Vagina (tissue), 2 donors: ENCODE measurements at regions not wholly inside any gene's neighbourhood (a gene's known extent, or its start where the extent isn't known, plus 50 kb on each side); places are given as distances from the start of the nearest gene placed in this dataset.

ENCODE experiments used
- DNase-seq, 2 donors: peaks; one replicate each; pipeline ENCODE4 v3.0.0-alpha.2; 2017; ENCODE audit errors: extremely low spot score in 2 of 2
- H3K27ac ChIP-seq: fragments of 200-600 bp; sonication (generic); one replicate; pipeline ENCODE4 v1.5.1; 2019
- H3K27me3 ChIP-seq: fragments of 200-600 bp; sonication (generic); one replicate; pipeline ENCODE4 v1.5.1; 2019
- H3K36me3 ChIP-seq, 2 donors: fragments of 200-600 bp; sonication (generic); one replicate each; pipeline ENCODE4 v1.5.1; 2017 to 2019
- H3K4me1 ChIP-seq: fragments of 200-600 bp; sonication (generic); one replicate; pipeline ENCODE4 v1.5.1; 2019
- H3K4me3 ChIP-seq, 2 donors: fragments of 200-600 bp; sonication (generic); 1 replicate in 1 of 2; 2 replicates in 1 of 2; pipeline ENCODE4 v1.5.1; 2016 to 2019
- H3K9me3 ChIP-seq: fragments of 200-600 bp; sonication (generic); one replicate; pipeline ENCODE4 v1.5.1; 2019
- POLR2A ChIP-seq, 2 donors: fragments of 450-650 bp; IDR thresholded peaks; one replicate each; pipeline ENCODE4 v1.6.1; 2017; ENCODE audit warnings: antibody characterized with exemption in 2 of 2, mild to moderate bottlenecking in 2 of 2, moderate library complexity in 2 of 2
- POLR2AphosphoS5 ChIP-seq, 2 donors: sonication (generic); formaldehyde crosslinking; IDR thresholded peaks; one replicate each; pipeline ENCODE4 v1.9.0; 2017; ENCODE audit warnings: antibody characterized with exemption in 2 of 2, mild to moderate bottlenecking in 2 of 2, low read depth in 1 of 2; ENCODE audit not compliant: insufficient read depth in 1 of 2
- intact Hi-C: fragments of 100-400 bp; cut with DNase I; formaldehyde crosslinking; loops from one replicate; pipeline ENCODE4 v1.15.1; 2023
- TF ChIP-seq, protein P1 (sequence below), 3 experiments: fragments of 450-650 bp in 2 of 3; fragments of 200-600 bp in 1 of 3; sonication (generic) in 1 of 3; IDR thresholded peaks; one replicate each; pipeline ENCODE4 v1.5.1; 2017 to 2019; ENCODE audit warnings: antibody characterized with exemption in 3 of 3, mild to moderate bottlenecking in 2 of 3, moderate library complexity in 2 of 3

DNA sequence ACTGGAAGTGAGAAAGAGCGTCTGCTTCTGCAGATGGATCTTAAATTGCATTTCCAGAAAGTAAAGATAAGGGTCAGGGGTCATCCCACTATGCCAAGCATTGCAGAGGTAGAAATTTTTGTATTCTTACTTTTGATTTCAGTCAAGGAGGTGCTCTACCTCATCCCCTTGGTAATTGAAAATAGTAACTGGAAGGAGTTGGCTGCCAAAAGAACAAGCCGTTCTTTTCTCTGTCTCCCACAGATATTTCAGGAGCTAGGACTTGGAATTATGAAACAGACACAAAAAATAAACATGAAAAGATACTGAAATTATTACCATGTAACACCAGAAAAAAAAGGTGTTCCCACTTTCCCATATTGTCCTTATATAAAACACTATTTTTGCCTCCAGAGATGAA lies 309.9 kb upstream of the UMPS start:
- H3K4me1 ChIP-seq, result no peaks in the 10 kb centered on the region
- H3K4me3 ChIP-seq, result no peak overlapping the region
- TF ChIP-seq POLR2AphosphoS5 (IDR thresholded peaks at IDR 0.05; ENCODE audit: insufficient read depth in 1 of 2, low read depth in 1 of 2), result no peak
- no peak for TF ChIP-seq POLR2A (IDR thresholded peaks at IDR 0.05)
- TF ChIP-seq, protein P1, sequence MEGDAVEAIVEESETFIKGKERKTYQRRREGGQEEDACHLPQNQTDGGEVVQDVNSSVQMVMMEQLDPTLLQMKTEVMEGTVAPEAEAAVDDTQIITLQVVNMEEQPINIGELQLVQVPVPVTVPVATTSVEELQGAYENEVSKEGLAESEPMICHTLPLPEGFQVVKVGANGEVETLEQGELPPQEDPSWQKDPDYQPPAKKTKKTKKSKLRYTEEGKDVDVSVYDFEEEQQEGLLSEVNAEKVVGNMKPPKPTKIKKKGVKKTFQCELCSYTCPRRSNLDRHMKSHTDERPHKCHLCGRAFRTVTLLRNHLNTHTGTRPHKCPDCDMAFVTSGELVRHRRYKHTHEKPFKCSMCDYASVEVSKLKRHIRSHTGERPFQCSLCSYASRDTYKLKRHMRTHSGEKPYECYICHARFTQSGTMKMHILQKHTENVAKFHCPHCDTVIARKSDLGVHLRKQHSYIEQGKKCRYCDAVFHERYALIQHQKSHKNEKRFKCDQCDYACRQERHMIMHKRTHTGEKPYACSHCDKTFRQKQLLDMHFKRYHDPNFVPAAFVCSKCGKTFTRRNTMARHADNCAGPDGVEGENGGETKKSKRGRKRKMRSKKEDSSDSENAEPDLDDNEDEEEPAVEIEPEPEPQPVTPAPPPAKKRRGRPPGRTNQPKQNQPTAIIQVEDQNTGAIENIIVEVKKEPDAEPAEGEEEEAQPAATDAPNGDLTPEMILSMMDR (IDR thresholded peaks at IDR 0.05), result no peak
- DNase-seq, result no peak
- no peaks in the 10 kb centered on the region for H3K27me3 ChIP-seq
- intact Hi-C loops, result no loop called here
- H3K36me3 ChIP-seq, result no peaks in the 10 kb centered on the region
- no peaks in the 10 kb centered on the region for H3K9me3 ChIP-seq
- no peak overlapping the region for H3K27ac ChIP-seq

DNA sequence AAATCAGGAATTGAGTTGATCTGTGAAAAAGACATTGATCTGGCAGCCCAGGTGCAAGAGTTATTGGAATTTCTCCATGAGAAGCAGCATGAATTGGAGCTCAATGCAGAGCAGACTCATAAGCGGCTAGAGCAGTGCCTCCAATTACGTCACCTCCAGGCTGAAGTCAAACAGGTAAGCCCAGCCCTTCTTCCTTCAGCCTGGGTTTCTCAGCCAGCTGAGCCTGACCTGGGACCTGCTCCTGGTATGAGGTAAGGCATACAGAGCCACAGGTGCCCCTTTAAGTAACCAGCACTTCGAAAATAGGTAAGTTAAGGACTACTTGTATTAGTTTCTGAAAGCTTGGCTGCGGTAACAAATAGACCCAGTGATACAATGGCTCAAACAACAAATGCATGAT lies 307.4 kb upstream of the UMPS start:
- H3K27me3 ChIP-seq, result no peaks in the 10 kb centered on the region
- no peaks in the 10 kb centered on the region for H3K9me3 ChIP-seq
- DNase-seq, result no peak
- H3K4me1 ChIP-seq, result no peaks in the 10 kb centered on the region
- H3K36me3 ChIP-seq, result no peaks in the 10 kb centered on the region
- H3K4me3 ChIP-seq, result no peak overlapping the region
- intact Hi-C loops, result no loop called here
- TF ChIP-seq, protein P1 (IDR thresholded peaks at IDR 0.05), result no peak
- TF ChIP-seq POLR2AphosphoS5 (IDR thresholded peaks at IDR 0.05; ENCODE audit: insufficient read depth in 1 of 2, low read depth in 1 of 2) (no peak), POLR2A (IDR thresholded peaks at IDR 0.05) (no peak)
- H3K27ac ChIP-seq, result no peak overlapping the region

DNA sequence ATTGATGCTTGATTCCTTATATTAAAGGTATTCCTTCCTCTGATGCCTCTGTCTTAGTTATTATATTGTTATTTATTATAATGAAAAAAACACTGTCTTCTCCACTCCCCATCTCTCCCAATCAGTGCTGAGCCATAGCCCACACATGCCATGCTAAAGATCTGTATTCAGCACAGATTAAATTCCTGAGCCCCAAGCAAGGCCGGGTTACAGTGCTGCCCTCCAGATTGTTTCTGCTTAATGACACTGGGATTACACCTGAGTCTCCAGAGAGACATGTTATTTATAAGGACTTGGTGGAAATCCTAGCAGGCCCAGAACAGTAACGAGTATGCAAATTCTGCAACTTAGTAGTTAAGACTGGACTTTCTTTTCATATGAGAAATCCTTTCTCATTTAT lies 305.9 kb upstream of the UMPS start:
- DNase-seq, result no peak
- Histone ChIP-seq H3K27me3 (no peaks in the 10 kb centered on the region), H3K4me1 (peaks cover 12% of the 10 kb centered on the region), H3K9me3 (no peaks in the 10 kb centered on the region), H3K27ac (no peak overlapping the region), H3K4me3 (no peak overlapping the region), H3K36me3 (no peaks in the 10 kb centered on the region)
- intact Hi-C loops, result no loop called here
- TF ChIP-seq POLR2A (IDR thresholded peaks at IDR 0.05) (no peak), POLR2AphosphoS5 (IDR thresholded peaks at IDR 0.05; ENCODE audit: insufficient read depth in 1 of 2, low read depth in 1 of 2) (no peak)
- TF ChIP-seq, protein P1 (IDR thresholded peaks at IDR 0.05), result no peak

- TF ChIP-seq, protein P1 (IDR thresholded peaks at IDR 0.05), result no peak
- no peak for TF ChIP-seq POLR2A (IDR thresholded peaks at IDR 0.05)
- no peak for TF ChIP-seq POLR2AphosphoS5 (IDR thresholded peaks at IDR 0.05; ENCODE audit: insufficient read depth in 1 of 2, low read depth in 1 of 2)
- H3K4me1 ChIP-seq, result peaks cover 17% of the 10 kb centered on the region
- intact Hi-C loops, result no loop called here
- no peaks in the 10 kb centered on the region for H3K9me3 ChIP-seq
- H3K4me3 ChIP-seq, result no peak overlapping the region
- H3K27ac ChIP-seq, result no peak overlapping the region
- no peak for DNase-seq
- H3K27me3 ChIP-seq, result no peaks in the 10 kb centered on the region
- H3K36me3 ChIP-seq, result no peaks in the 10 kb centered on the region
Measured at GRCh38 chr3:124425972-124426371, 304.3 kb upstream of the UMPS start.

GRCh38 chr3:124428372-124429128 lies 301.7 kb upstream of the UMPS start:
- Histone ChIP-seq H3K4me3 (no peak overlapping the region), H3K9me3 (no peaks in the 10 kb centered on the region), H3K27ac (no peak overlapping the region), H3K36me3 (no peaks in the 10 kb centered on the region), H3K27me3 (no peaks in the 10 kb centered on the region), H3K4me1 (peaks cover 17% of the 10 kb centered on the region)
- intact Hi-C loops, result no loop called here
- TF ChIP-seq POLR2AphosphoS5 (IDR thresholded peaks at IDR 0.05; ENCODE audit: insufficient read depth in 1 of 2, low read depth in 1 of 2), result no peak
- TF ChIP-seq POLR2A (IDR thresholded peaks at IDR 0.05), result no peak
- TF ChIP-seq, protein P1 (IDR thresholded peaks at IDR 0.05), result no peak
- no peak for DNase-seq
